Cardiac fibroblast (primary cell): ENCODE measurements at regions not wholly inside any gene's neighbourhood (a gene's known extent, or its start where the extent isn't known, plus 50 kb on each side); places are given as distances from the start of the nearest gene placed in this dataset.

Source experiments
- DNase-seq, 2 donors: peaks; one replicate each; pipeline versions ENCODE4 v3.0.0 to v3.0.0-alpha.2; 2010; ENCODE audit warnings: low read depth in 2 of 2
- H3K4me3 ChIP-seq, 2 donors: replicated peaks in 1 of 2; 1 replicate in 1 of 2; 2 replicates in 1 of 2; pipeline ENCODE4 v1.5.1; 2011; ENCODE audit warnings: low read depth in 2 of 2, low read length in 2 of 2, mild to moderate bottlenecking in 2 of 2, moderate library complexity in 1 of 2
- CTCF ChIP-seq: IDR thresholded peaks from one replicate; pipeline ENCODE4 v1.5.1; 2011; ENCODE audit warnings: low read depth, mild to moderate bottlenecking, low read length, inconsistent platforms

DNA sequence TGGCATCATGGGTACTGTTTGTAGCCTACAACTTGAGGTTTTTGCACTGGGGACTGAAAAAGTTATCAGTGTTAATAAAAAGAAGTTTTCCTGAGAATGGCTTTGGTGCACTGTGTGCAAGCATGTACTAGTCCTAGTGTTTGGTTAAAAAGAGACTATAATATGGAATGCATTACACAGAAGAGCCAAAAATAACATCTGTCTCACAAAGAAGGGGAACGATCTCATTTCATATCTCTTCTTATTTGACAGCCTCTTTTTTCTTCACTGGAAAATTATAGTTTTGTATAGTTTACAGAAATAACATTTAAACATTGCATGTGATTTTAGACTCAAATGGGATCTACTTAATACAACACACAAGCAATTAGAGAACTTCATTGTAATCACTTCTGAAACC lies 127.0 kb upstream of the GDNF start:
- no peak for DNase-seq
- no peak overlapping the region for H3K4me3 ChIP-seq
- no peak for TF ChIP-seq CTCF

GRCh38 chr5:37966291-37966690 lies 126.5 kb upstream of the GDNF start:
- no peak overlapping the region for H3K4me3 ChIP-seq
- DNase-seq, result no peak
- TF ChIP-seq CTCF, result no peak

GRCh38 chr5:37962389-37962788 lies 122.5 kb upstream of the GDNF start:
- H3K4me3 ChIP-seq, result no peak overlapping the region
- no peak for TF ChIP-seq CTCF
- DNase-seq, result no peak

DNA sequence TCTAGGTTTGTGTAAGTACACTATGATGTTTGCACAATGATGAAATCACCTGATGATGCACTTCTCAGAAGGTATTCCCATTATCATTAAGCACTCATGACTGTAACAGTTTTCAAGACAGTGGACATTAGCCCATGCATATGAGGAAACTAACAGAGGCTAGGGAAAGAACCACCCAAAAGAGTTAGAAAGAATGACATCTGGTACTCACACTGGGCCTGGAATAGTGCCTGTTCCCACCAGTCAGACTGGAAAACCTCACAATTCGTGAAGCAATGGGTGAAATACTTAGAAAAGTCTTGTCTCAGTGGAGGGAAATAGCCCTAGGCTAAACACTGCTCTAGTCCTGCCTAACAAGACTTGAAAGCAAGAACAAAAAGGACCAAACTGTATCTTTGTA lies 117.4 kb upstream of the GDNF start:
- no peak overlapping the region for H3K4me3 ChIP-seq
- DNase-seq, result no peak
- no peak for TF ChIP-seq CTCF

DNA sequence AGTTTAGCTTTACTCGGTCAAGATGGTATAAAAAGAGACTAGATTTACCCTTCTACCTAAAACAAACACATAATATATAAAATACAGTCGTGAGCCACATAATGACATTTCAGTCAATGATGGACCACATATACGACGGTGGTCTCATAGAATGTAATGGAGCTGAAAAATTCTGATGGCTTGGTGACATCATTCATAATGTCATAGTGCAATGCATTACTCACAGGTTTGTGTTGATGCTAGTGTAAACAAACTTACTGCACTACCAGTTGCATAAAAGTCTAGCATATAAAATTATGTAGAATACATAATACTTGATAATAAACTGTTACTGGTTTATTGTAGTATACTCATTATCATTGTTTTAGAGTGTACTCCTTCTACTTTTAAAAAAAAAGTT lies 115.9 kb upstream of the GDNF start:
- DNase-seq, result no peak
- H3K4me3 ChIP-seq, result no peak overlapping the region
- TF ChIP-seq CTCF, result no peak

- no peak overlapping the region for H3K4me3 ChIP-seq
- DNase-seq, result no peak
- TF ChIP-seq CTCF, result no peak
Observed at GRCh38 chr5:37954561-37954960, 114.7 kb upstream of the GDNF start.

GRCh38 chr5:37951946-37952721 lies 112.3 kb upstream of the GDNF start:
- no peak overlapping the region for H3K4me3 ChIP-seq
- DNase-seq, result no peak
- TF ChIP-seq CTCF, result no peak
